Lung (tissue), 11 donors: ENCODE measurements at regions not wholly inside any gene's neighbourhood (a gene's known extent, or its start where the extent isn't known, plus 50 kb on each side); places are given as distances from the start of the nearest gene placed in this dataset.

Source experiments
- ATAC-seq: fragments of 200-7000 bp; cut with Tn5 transposase; one replicate; pipeline ENCODE4 v1.9.1; 2020; ENCODE audit warnings: moderate number of reproducible peaks; ENCODE audit not compliant: insufficient read depth, low FRiP score
- DNase-seq, 3 donors: peaks; one replicate each; pipeline ENCODE4 v3.0.0-alpha.2; 2013 to 2017
- H3K27ac ChIP-seq, 2 donors: one replicate each; pipeline ENCODE4 v1.5.1; 2013; ENCODE audit warnings: mild to moderate bottlenecking in 2 of 2, moderate library complexity in 2 of 2, control low read depth in 1 of 2, inconsistent platforms in 1 of 2, low read depth in 1 of 2, low read length in 1 of 2
- H3K27me3 ChIP-seq, 3 donors: one replicate each; pipeline ENCODE4 v1.5.1; 2013; ENCODE audit warnings: low read length in 2 of 3; ENCODE audit not compliant: control insufficient read depth in 3 of 3, insufficient read depth in 3 of 3
- H3K36me3 ChIP-seq, 4 donors: one replicate each; pipeline ENCODE4 v1.5.1; 2013; ENCODE audit warnings: low read length in 4 of 4, mild to moderate bottlenecking in 1 of 4, moderate library complexity in 1 of 4; ENCODE audit not compliant: control insufficient read depth in 4 of 4, insufficient read depth in 4 of 4
- H3K4me1 ChIP-seq, 5 donors: one replicate each; pipeline ENCODE4 v1.5.1; 2013; ENCODE audit warnings: low read length in 5 of 5, mild to moderate bottlenecking in 2 of 5, moderate library complexity in 1 of 5; ENCODE audit not compliant: control insufficient read depth in 5 of 5, insufficient read depth in 5 of 5
- H3K4me3 ChIP-seq: one replicate; pipeline ENCODE4 v1.5.1; 2013; ENCODE audit warnings: mild to moderate bottlenecking, control low read depth, moderate library complexity
- H3K9ac ChIP-seq, 2 donors: one replicate each; pipeline ENCODE4 v1.5.1; 2013; ENCODE audit warnings: low read length in 2 of 2, control low read depth in 1 of 2; ENCODE audit not compliant: insufficient read depth in 1 of 2
- H3K9me3 ChIP-seq, 4 donors: one replicate each; pipeline ENCODE4 v1.5.1; 2013; ENCODE audit warnings: low read length in 3 of 4, mild to moderate bottlenecking in 1 of 4, moderate library complexity in 1 of 4; ENCODE audit not compliant: control insufficient read depth in 4 of 4, insufficient read depth in 3 of 4
- WGBS, 2 donors: extraction: QIAGEN DNeasy Blood & Tissue Kit; methylation state at CpG; one replicate each; pipeline ENCODE4 v1.1.7; 2013; 5-methylcytosine and 5-hydroxymethylcytosine counted together
- TF ChIP-seq, protein P1 (sequence below): IDR thresholded peaks from 2 replicates; pipeline ENCODE4 v1.5.1; 2012; ENCODE audit warnings: mild to moderate bottlenecking; ENCODE audit errors: control extremely low read depth, extremely low read depth
- donor health status: control.
- donor health status: control.
- donor health status: Bipolar disorder and iron deficiency.
- donor health status: healthy.
- donor health status: DM: yes; HTN: yes; CAD: no.

GRCh38 chr2:30351116-30351515 lies 95.9 kb upstream of the LCLAT1 start:
- Histone ChIP-seq H3K4me1 (peaks cover 0 to 30% (median 11%) of the 10 kb centered on the region in 5 donors), H3K4me3 (no peak overlapping the region), H3K9me3 (no peaks in the 10 kb centered on the region), H3K27me3 (no peaks in the 10 kb centered on the region), H3K27ac (peak overlapping the region in 1 of 2 donors; percentile 7), H3K9ac (no peak overlapping the region), H3K36me3 (no peaks in the 10 kb centered on the region)
- DNase-seq (peak; percentile 95 to 98 (median 98)), ATAC-seq (no peak)
- 61 to 71% methylated on average over 9 of the region's 9 CpGs for WGBS, 2 donors
- TF ChIP-seq, protein P1, sequence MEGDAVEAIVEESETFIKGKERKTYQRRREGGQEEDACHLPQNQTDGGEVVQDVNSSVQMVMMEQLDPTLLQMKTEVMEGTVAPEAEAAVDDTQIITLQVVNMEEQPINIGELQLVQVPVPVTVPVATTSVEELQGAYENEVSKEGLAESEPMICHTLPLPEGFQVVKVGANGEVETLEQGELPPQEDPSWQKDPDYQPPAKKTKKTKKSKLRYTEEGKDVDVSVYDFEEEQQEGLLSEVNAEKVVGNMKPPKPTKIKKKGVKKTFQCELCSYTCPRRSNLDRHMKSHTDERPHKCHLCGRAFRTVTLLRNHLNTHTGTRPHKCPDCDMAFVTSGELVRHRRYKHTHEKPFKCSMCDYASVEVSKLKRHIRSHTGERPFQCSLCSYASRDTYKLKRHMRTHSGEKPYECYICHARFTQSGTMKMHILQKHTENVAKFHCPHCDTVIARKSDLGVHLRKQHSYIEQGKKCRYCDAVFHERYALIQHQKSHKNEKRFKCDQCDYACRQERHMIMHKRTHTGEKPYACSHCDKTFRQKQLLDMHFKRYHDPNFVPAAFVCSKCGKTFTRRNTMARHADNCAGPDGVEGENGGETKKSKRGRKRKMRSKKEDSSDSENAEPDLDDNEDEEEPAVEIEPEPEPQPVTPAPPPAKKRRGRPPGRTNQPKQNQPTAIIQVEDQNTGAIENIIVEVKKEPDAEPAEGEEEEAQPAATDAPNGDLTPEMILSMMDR: no peak

GRCh38 chr2:30351949-30352348 lies 95.1 kb upstream of the LCLAT1 start:
- ATAC-seq: no peak
- Histone ChIP-seq H3K9ac (no peak overlapping the region), H3K4me1 (peaks cover 0 to 27% (median 10%) of the 10 kb centered on the region in 5 donors), H3K27me3 (no peaks in the 10 kb centered on the region), H3K27ac (peak overlapping the region; percentile 7 to 30), H3K4me3 (no peak overlapping the region), H3K9me3 (no peaks in the 10 kb centered on the region), H3K36me3 (no peaks in the 10 kb centered on the region)
- DNase-seq: no peak
- WGBS, 2 donors: 71 to 73% methylated on average over 3 of the region's 3 CpGs
- TF ChIP-seq, protein P1: no peak

DNA sequence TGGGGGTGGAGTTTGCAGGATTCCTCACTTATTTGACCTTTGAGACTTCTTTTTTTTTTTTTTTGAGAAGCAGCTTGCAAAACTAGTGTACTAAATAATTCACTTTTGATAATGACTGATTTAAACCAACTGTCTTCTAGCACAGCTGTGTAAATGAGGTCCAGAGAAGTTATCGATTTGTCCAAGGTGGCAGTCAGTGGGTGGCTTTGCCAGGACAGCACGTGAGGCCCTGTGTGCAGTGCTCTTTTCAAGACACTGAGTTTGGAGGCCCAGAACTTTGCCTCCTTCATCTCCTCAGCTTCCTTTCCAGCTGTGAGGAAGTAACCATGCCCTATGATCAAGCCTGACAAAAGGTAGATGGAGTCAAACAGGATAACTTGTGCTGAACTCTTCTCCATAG lies 92.9 kb upstream of the LCLAT1 start:
- Histone ChIP-seq H3K4me1 (peaks cover 3 to 29% (median 15%) of the 10 kb centered on the region in 5 donors), H3K4me3 (no peak overlapping the region), H3K27ac (peak overlapping the region in 1 of 2 donors; percentile 59), H3K36me3 (no peaks in the 10 kb centered on the region), H3K9me3 (no peaks in the 10 kb centered on the region), H3K9ac (no peak overlapping the region), H3K27me3 (no peaks in the 10 kb centered on the region)
- ATAC-seq (no peak), DNase-seq (no peak)
- 91 to 92% methylated on average over 2 of the region's 2 CpGs for WGBS, 2 donors
- TF ChIP-seq, protein P1: no peak

DNA sequence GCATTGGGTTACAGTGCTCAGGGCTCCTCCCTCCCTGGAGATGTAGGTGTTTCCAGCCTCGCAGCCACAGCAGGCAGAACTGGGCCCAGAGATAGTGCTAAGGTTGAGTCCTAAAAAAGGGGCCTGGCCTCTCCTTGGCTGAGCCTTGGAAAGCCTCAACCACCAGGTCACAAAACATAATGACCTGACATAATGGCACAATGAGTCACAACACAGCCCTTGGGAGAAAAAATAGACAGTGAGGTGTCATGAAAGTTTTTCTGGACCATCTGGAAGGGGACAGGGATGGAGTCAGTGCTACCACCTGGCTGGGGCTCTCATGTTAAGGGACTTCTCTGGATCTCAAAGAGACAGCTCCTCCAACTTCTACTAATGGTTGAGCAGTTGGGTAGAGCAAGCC lies 92.4 kb upstream of the LCLAT1 start:
- H3K9me3 ChIP-seq: no peaks in the 10 kb centered on the region
- no peak for DNase-seq
- no peak for ATAC-seq
- 83 to 93% methylated on average over 1 of the region's 1 CpG for WGBS, 2 donors
- no peaks in the 10 kb centered on the region for H3K27me3 ChIP-seq
- H3K4me1 ChIP-seq: peaks cover 4 to 33% (median 19%) of the 10 kb centered on the region in 5 donors
- H3K36me3 ChIP-seq: no peaks in the 10 kb centered on the region
- H3K4me3 ChIP-seq: no peak overlapping the region
- H3K9ac ChIP-seq: no peak overlapping the region
- peak overlapping the region in 1 of 2 donors; percentile 59 for H3K27ac ChIP-seq
- TF ChIP-seq, protein P1: no peak
